ENCODE measurements at regions not wholly inside any gene's neighbourhood (a gene's known extent, or its start where the extent isn't known, plus 50 kb on each side); places are given as distances from the start of the nearest gene placed in this dataset.
"Not testable (repeated sequence)": the region's sequence is repeated elsewhere in the genome, so short reads cannot be mapped to it uniquely, and the experiment has no call there.

- intact Hi-C loops (cut with DNase I, micrococcal nuclease), result no loop called here
- Histone ChIP-seq H3K4me1 (ENCODE audit: low read depth) (no peaks in the 10 kb centered on the region), H3K9me3 (no peaks in the 10 kb centered on the region), H3K4me3 (no peak overlapping the region), H3K36me3 (ENCODE audit: low read depth) (no peaks in the 10 kb centered on the region)
- no peak for TF ChIP-seq CTCF (IDR thresholded peaks at IDR 0.05)
- DNase-seq (no peak), ATAC-seq (no peak)
Observed at GRCh38 chr13:21256891-21257290, 80.4 kb downstream of the MRPL57 start.

DNA sequence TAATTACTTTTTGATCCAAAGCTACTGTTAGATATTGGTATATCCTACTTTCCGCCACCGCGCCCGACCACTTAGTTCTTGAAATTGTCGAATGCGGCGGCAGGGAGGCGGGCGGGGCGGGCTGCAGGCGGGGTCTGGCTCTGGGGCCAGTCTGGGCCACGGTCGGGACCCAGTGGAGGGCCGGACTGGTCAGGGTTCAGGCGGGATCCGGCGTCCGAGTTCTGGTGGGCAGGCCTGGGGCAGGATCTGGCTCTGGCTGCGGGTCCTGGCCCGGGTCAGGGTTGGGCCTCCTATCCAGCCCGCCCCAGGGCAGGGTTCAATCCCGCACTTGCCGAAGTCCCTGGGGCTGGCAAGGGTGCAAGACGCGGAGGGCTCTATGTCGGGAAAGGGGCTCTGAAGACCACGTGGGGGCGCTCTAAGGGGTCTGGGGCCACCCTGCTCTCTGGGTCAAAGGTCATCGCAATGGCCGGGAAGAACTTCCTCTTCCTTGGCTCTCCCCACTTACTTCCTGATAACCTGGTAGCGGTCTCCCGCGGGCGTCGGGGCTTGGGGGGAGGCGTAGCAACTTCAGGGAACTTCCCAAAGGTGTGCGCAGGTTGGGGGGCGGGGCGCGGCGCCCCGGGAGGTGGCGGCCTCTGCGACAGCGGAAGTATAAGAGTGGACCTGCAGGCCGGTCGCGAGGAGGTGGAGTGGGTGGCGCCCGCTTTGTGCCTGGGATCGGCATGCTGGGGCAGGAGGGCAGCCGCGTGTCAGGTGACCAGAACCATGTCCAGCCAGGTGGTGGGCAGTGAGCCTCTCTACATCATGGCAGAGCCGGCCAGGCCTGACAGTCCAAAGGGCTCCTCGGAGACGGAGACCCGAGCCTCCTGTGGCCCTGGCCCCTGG is 83.4 kb downstream of the MRPL57 start:
- DNase-seq (no peak), ATAC-seq (no peak)
- Histone ChIP-seq H3K4me3 (no peak overlapping the region), H3K9me3 (no peaks in the 10 kb centered on the region), H3K36me3 (ENCODE audit: low read depth) (no peaks in the 10 kb centered on the region), H3K4me1 (ENCODE audit: low read depth) (no peaks in the 10 kb centered on the region)
- no peak for TF ChIP-seq CTCF (IDR thresholded peaks at IDR 0.05)
- intact Hi-C loops (cut with DNase I, micrococcal nuclease), result no loop called here

- intact Hi-C loops (cut with DNase I, micrococcal nuclease); ATAC-seq; H3K36me3 ChIP-seq (ENCODE audit: low read depth); DNase-seq; H3K4me3 ChIP-seq; H3K4me1 ChIP-seq (ENCODE audit: low read depth); H3K9me3 ChIP-seq: not testable (repeated sequence)
Observed at GRCh38 chr13:21260561-21261290, 84.3 kb downstream of the MRPL57 start.

- H3K9me3 ChIP-seq; ATAC-seq; H3K36me3 ChIP-seq (ENCODE audit: low read depth); intact Hi-C loops (cut with DNase I, micrococcal nuclease); H3K4me1 ChIP-seq (ENCODE audit: low read depth); DNase-seq; H3K4me3 ChIP-seq: not testable (repeated sequence)
Observed at GRCh38 chr13:21261487-21262216, 85.2 kb downstream of the MRPL57 start.

- DNase-seq; H3K36me3 ChIP-seq (ENCODE audit: low read depth); H3K9me3 ChIP-seq; intact Hi-C loops (cut with DNase I, micrococcal nuclease); H3K4me3 ChIP-seq; H3K4me1 ChIP-seq (ENCODE audit: low read depth); ATAC-seq: not testable (repeated sequence)
Observed at GRCh38 chr13:21263909-21264308, 87.5 kb downstream of the MRPL57 start.

- H3K9me3 ChIP-seq; H3K4me1 ChIP-seq (ENCODE audit: low read depth); H3K4me3 ChIP-seq; H3K36me3 ChIP-seq (ENCODE audit: low read depth); intact Hi-C loops (cut with DNase I, micrococcal nuclease); ATAC-seq; DNase-seq: not testable (repeated sequence)
Observed at GRCh38 chr13:21268485-21268884, 92.0 kb downstream of the MRPL57 start.

DNA sequence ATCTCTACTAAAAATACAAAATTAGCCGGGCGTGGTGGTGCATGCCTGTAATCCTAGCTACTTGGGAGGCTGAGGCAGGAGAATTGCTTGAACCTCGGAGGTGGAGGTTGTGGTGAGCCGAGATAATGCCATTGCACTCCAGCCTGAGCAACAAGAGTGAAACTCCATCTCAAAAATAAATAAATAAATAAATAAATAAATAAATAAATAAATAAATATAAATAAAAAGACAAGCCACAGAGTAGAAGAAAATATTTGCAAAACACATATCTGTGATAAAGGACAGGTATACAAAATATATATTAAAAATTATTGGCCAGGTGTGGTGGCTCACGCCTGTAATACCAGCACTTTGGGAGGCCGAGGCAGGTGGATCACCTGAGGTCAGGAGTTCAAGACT is 96.0 kb downstream of the MRPL57 start:
- ATAC-seq; H3K36me3 ChIP-seq (ENCODE audit: low read depth): not testable (repeated sequence)

DNA sequence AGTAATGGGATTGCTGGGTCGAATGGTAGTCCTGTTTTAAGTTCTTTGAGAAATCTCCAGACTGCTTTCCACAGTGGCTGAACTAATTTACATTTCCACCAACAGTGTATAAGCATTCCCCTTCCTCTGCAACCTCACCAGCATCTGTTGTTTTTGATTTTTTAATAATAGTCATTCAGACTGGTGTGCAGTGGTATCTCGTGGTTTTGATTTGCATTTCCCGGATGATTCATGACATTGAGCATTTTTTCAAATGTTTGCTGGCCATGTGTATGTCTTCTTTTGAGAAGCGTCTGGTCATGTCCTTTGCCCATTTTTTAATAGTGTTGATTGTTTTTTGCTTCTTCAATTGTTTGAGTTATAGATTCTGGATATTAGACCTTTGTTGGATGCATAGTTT is 98.0 kb downstream of the MRPL57 start:
- H3K9me3 ChIP-seq; DNase-seq; ATAC-seq; H3K4me3 ChIP-seq; intact Hi-C loops (cut with DNase I, micrococcal nuclease); H3K36me3 ChIP-seq (ENCODE audit: low read depth); H3K4me1 ChIP-seq (ENCODE audit: low read depth): not testable (repeated sequence)

More for the DNA sequence above, 96.0 kb downstream of the MRPL57 start:
- H3K4me1 ChIP-seq (ENCODE audit: low read depth); DNase-seq; H3K9me3 ChIP-seq; intact Hi-C loops (cut with DNase I, micrococcal nuclease); H3K4me3 ChIP-seq: not testable (repeated sequence)

All from mucosa of descending colon (tissue), 3 donors.